ENCODE measurements at regions not wholly inside any gene's neighbourhood (a gene's known extent, or its start where the extent isn't known, plus 50 kb on each side); places are given as distances from the start of the nearest gene placed in this dataset.

GRCh38 chr1:106836708-106837107 lies 219.8 kb upstream of the PRMT6 start:
- Histone ChIP-seq H3K9me3 (no peaks in the 10 kb centered on the region), H3K27me3 (no peaks in the 10 kb centered on the region), H3K4me1 (no peaks in the 10 kb centered on the region), H3K36me3 (no peaks in the 10 kb centered on the region), H3K27ac (no peak overlapping the region), H3K4me3 (no peak overlapping the region)
- DNase-seq (ENCODE audit: low spot score in 2 of 2): no peak
- intact Hi-C loops (cut with DNase I): no loop called here
- no peak for TF ChIP-seq CTCF (IDR thresholded peaks at IDR 0.05)

- DNase-seq (ENCODE audit: low spot score in 2 of 2): no peak
- Histone ChIP-seq H3K4me1 (no peaks in the 10 kb centered on the region), H3K36me3 (no peaks in the 10 kb centered on the region), H3K4me3 (no peak overlapping the region), H3K27ac (no peak overlapping the region), H3K27me3 (no peaks in the 10 kb centered on the region), H3K9me3 (no peaks in the 10 kb centered on the region)
- intact Hi-C loops (cut with DNase I): no loop called here
- TF ChIP-seq CTCF (IDR thresholded peaks at IDR 0.05): no peak
These were observed 213.0 kb upstream of the PRMT6 start for GRCh38 chr1:106843518-106843917.

GRCh38 chr1:106846656-106847055 lies 209.8 kb upstream of the PRMT6 start:
- intact Hi-C loops (cut with DNase I): no loop called here
- no peaks in the 10 kb centered on the region for H3K4me1 ChIP-seq
- no peak overlapping the region for H3K27ac ChIP-seq
- H3K4me3 ChIP-seq: no peak overlapping the region
- H3K9me3 ChIP-seq: no peaks in the 10 kb centered on the region
- H3K27me3 ChIP-seq: no peaks in the 10 kb centered on the region
- no peak for DNase-seq (ENCODE audit: low spot score in 2 of 2)
- no peak for TF ChIP-seq CTCF (IDR thresholded peaks at IDR 0.05)
- H3K36me3 ChIP-seq: no peaks in the 10 kb centered on the region

GRCh38 chr1:106861110-106861509 lies 195.4 kb upstream of the PRMT6 start:
- H3K9me3 ChIP-seq: no peaks in the 10 kb centered on the region
- no peaks in the 10 kb centered on the region for H3K27me3 ChIP-seq
- no peaks in the 10 kb centered on the region for H3K4me1 ChIP-seq
- no peak overlapping the region for H3K27ac ChIP-seq
- H3K4me3 ChIP-seq: no peak overlapping the region
- DNase-seq (ENCODE audit: low spot score in 2 of 2): no peak
- H3K36me3 ChIP-seq: no peaks in the 10 kb centered on the region
- intact Hi-C loops (cut with DNase I): no loop called here
- TF ChIP-seq CTCF (IDR thresholded peaks at IDR 0.05): no peak

GRCh38 chr1:106868828-106869227 lies 187.6 kb upstream of the PRMT6 start:
- intact Hi-C loops (cut with DNase I): no loop called here
- Histone ChIP-seq H3K36me3 (no peaks in the 10 kb centered on the region), H3K27ac (no peak overlapping the region), H3K4me1 (no peaks in the 10 kb centered on the region), H3K9me3 (no peaks in the 10 kb centered on the region), H3K27me3 (no peaks in the 10 kb centered on the region), H3K4me3 (no peak overlapping the region)
- no peak for DNase-seq (ENCODE audit: low spot score in 2 of 2)
- no peak for TF ChIP-seq CTCF (IDR thresholded peaks at IDR 0.05)

- Histone ChIP-seq H3K9me3 (no peaks in the 10 kb centered on the region), H3K27me3 (no peaks in the 10 kb centered on the region), H3K4me1 (no peaks in the 10 kb centered on the region), H3K4me3 (no peak overlapping the region), H3K27ac (no peak overlapping the region), H3K36me3 (no peaks in the 10 kb centered on the region)
- no peak for DNase-seq (ENCODE audit: low spot score in 2 of 2)
- TF ChIP-seq CTCF (IDR thresholded peaks at IDR 0.05): no peak
- intact Hi-C loops (cut with DNase I): no loop called here
These were observed 180.9 kb upstream of the PRMT6 start for GRCh38 chr1:106875622-106876021.
